ENCODE measurements at regions not wholly inside any gene's neighbourhood (a gene's known extent, or its start where the extent isn't known, plus 50 kb on each side); places are given as distances from the start of the nearest gene placed in this dataset.

DNA sequence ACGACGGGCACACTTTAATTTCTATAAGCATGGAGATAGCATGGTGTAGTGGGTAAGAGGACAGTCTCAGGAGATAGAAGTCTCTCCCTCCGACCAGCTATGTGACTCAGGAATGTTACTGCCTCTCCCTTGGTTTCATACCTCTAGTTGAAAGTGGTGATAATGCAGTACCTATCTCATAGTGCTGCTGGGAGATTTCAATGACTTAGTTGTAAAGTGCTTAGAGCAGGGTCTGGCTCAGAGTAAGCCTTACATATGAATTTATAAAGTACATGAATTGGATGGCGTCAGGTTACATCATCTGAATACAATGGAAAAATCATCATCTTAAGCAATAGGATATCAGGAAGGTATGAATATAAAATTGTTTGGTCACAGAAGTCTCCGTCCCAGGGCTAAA is 952.8 kb upstream of the EDIL3 start:
- Histone ChIP-seq H3K4me2 (ENCODE audit: insufficient read depth, low read length) (no peak overlapping the region), H3K9ac (ENCODE audit: insufficient read depth in 1 of 2, low read depth in 2 of 2, low read length in 2 of 2) (no peak overlapping the region), H4K20me1 (replicated peaks; ENCODE audit: control insufficient read depth, insufficient read depth, low read length) (no peaks in the 10 kb centered on the region), H3K9me1 (ENCODE audit: control insufficient read depth, insufficient read depth, low read length) (no peaks in the 10 kb centered on the region), H2AFZ (ENCODE audit: low read depth, low read length) (no peak overlapping the region), H3K9me3 (replicated peaks; ENCODE audit: control insufficient read depth, insufficient read depth, low read depth, low read length) (no peaks in the 10 kb centered on the region), H3K27ac (ENCODE audit: extremely low read depth, low read depth, low read length) (no peak overlapping the region), H3K27me3 (ENCODE audit: control insufficient read depth in 2 of 2, insufficient read depth in 2 of 2, low read length in 2 of 2) (no peaks in the 10 kb centered on the region), H3K4me3 (no peak overlapping the region), H3K36me3 (ENCODE audit: control insufficient read depth, insufficient read depth, low read length) (no peaks in the 10 kb centered on the region), H3K4me1 (replicated peaks in 1 of 2; ENCODE audit: control insufficient read depth in 2 of 2, insufficient read depth in 2 of 2, low read length in 2 of 2) (no peaks in the 10 kb centered on the region), H3K79me2 (ENCODE audit: control insufficient read depth, insufficient read depth, low read length) (no peaks in the 10 kb centered on the region)
- WGBS (ENCODE audit: insufficient coverage, low coverage, missing lambda C conversion rate): 0% methylated on average over 5 of the region's 5 CpGs
- BruUV-seq (replicated peaks): no TSS peak
- FAIRE-seq (no peak), ATAC-seq (no peak), DNase-seq (ENCODE audit: extremely low read depth in 1 of 4, low spot score in 3 of 4) (no peak)
- ChIA-PET CTCF (ENCODE audit: low intra/inter-chr PET ratio) (no interaction called here), POLR2A (no interaction called here)
- intact Hi-C loops (cut with micrococcal nuclease): no loop called here
- in situ Hi-C loops (cut with MboI): no loop called here
- TF ChIP-seq, protein P1, sequence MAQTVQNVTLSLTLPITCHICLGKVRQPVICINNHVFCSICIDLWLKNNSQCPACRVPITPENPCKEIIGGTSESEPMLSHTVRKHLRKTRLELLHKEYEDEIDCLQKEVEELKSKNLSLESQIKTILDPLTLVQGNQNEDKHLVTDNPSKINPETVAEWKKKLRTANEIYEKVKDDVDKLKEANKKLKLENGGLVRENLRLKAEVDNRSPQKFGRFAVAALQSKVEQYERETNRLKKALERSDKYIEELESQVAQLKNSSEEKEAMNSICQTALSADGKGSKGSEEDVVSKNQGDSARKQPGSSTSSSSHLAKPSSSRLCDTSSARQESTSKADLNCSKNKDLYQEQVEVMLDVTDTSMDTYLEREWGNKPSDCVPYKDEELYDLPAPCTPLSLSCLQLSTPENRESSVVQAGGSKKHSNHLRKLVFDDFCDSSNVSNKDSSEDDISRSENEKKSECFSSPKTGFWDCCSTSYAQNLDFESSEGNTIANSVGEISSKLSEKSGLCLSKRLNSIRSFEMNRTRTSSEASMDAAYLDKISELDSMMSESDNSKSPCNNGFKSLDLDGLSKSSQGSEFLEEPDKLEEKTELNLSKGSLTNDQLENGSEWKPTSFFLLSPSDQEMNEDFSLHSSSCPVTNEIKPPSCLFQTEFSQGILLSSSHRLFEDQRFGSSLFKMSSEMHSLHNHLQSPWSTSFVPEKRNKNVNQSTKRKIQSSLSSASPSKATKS (CRISPR knock-in tag; IDR thresholded peaks at IDR 0.05): no peak
- no peak for TF ChIP-seq FOXK2 (conservative IDR thresholded peaks at IDR 0.05 in 1 of 2, IDR thresholded peaks at IDR 0.05 in 1 of 2; ENCODE audit: low read depth in 2 of 2)
- TF ChIP-seq MTF1 (CRISPR knock-in tag; IDR thresholded peaks at IDR 0.05; ENCODE audit: borderline replicate concordance): no peak
- TF ChIP-seq NFRKB (IDR thresholded peaks at IDR 0.05; ENCODE audit: low read depth): no peak
- no peak for TF ChIP-seq EGR1 (conservative IDR thresholded peaks at IDR 0.05)
- TF ChIP-seq NELFE (IDR thresholded peaks at IDR 0.05; ENCODE audit: insufficient read depth, insufficient read length): no peak
- TF ChIP-seq ARID3A (IDR thresholded peaks at IDR 0.05; ENCODE audit: borderline replicate concordance, low read depth, low read length): no peak
- TF ChIP-seq TRIM28 (IDR thresholded peaks at IDR 0.05): no peak
- no peak for TF ChIP-seq ZNF699 (CRISPR knock-in tag; IDR thresholded peaks at IDR 0.05; ENCODE audit: insufficient replicate concordance)
- no peak for TF ChIP-seq TGIF2 (CRISPR knock-in tag; IDR thresholded peaks at IDR 0.05)
- TF ChIP-seq HOMEZ (CRISPR knock-in tag; IDR thresholded peaks at IDR 0.05): no peak
- TF ChIP-seq ZKSCAN1 (IDR thresholded peaks at IDR 0.05; ENCODE audit: low read depth, low read length): no peak
- TF ChIP-seq SLC30A9 (CRISPR knock-in tag; IDR thresholded peaks at IDR 0.05): no peak
- no peak for TF ChIP-seq MAFG (tag; conservative IDR thresholded peaks at IDR 0.05)
- TF ChIP-seq PML (IDR thresholded peaks at IDR 0.05; ENCODE audit: low read length): no peak
- no peak for TF ChIP-seq ZHX1 (conservative IDR thresholded peaks at IDR 0.05; ENCODE audit: low read length)
